ENCODE measurements at regions not wholly inside any gene's neighbourhood (a gene's known extent, or its start where the extent isn't known, plus 50 kb on each side); places are given as distances from the start of the nearest gene placed in this dataset.

GRCh38 chr11:110829873-110830272, 117.6 kb upstream of the ARHGAP20 start:
- Histone ChIP-seq H3K4me3 (ENCODE audit: low read depth, low read length) (no peak overlapping the region), H3K9me3 (ENCODE audit: control insufficient read depth, insufficient read depth, low read length) (no peaks in the 10 kb centered on the region), H3K27me3 (ENCODE audit: control insufficient read depth, insufficient read depth, low read length) (no peaks in the 10 kb centered on the region), H3K27ac (ENCODE audit: low read depth, low read length) (no peak overlapping the region)
- ChIA-PET POLR2A (no interaction called here), CTCF (no interaction called here)
- no peak for DNase-seq (ENCODE audit: low read depth, low spot score)
- no peak for TF ChIP-seq CTCF (IDR thresholded peaks at IDR 0.05; ENCODE audit: low read depth, low read length)

- Histone ChIP-seq H3K9me3 (ENCODE audit: control insufficient read depth, insufficient read depth, low read length) (no peaks in the 10 kb centered on the region), H3K27me3 (ENCODE audit: control insufficient read depth, insufficient read depth, low read length) (no peaks in the 10 kb centered on the region), H3K4me3 (ENCODE audit: low read depth, low read length) (no peak overlapping the region), H3K27ac (ENCODE audit: low read depth, low read length) (no peak overlapping the region)
- DNase-seq (ENCODE audit: low read depth, low spot score): no peak
- TF ChIP-seq CTCF (IDR thresholded peaks at IDR 0.05; ENCODE audit: low read depth, low read length): no peak
- CTCF ChIA-PET: no interaction called here
- POLR2A ChIA-PET: no interaction called here
Measured at GRCh38 chr11:110828086-110828485, 115.8 kb upstream of the ARHGAP20 start.

GRCh38 chr11:110827276-110827675, 115.0 kb upstream of the ARHGAP20 start:
- DNase-seq (ENCODE audit: low read depth, low spot score): no peak
- Histone ChIP-seq H3K27me3 (ENCODE audit: control insufficient read depth, insufficient read depth, low read length) (no peaks in the 10 kb centered on the region), H3K4me3 (ENCODE audit: low read depth, low read length) (no peak overlapping the region), H3K27ac (ENCODE audit: low read depth, low read length) (no peak overlapping the region), H3K9me3 (ENCODE audit: control insufficient read depth, insufficient read depth, low read length) (no peaks in the 10 kb centered on the region)
- CTCF ChIA-PET: no interaction called here
- POLR2A ChIA-PET: no interaction called here
- TF ChIP-seq CTCF (IDR thresholded peaks at IDR 0.05; ENCODE audit: low read depth, low read length): no peak

GRCh38 chr11:110824912-110825620, 112.8 kb upstream of the ARHGAP20 start:
- no peak for TF ChIP-seq CTCF (IDR thresholded peaks at IDR 0.05; ENCODE audit: low read depth, low read length)
- no peak for DNase-seq (ENCODE audit: low read depth, low spot score)
- ChIA-PET POLR2A (no interaction called here), CTCF (no interaction called here)
- no peaks in the 10 kb centered on the region for H3K27me3 ChIP-seq (ENCODE audit: control insufficient read depth, insufficient read depth, low read length)
- H3K9me3 ChIP-seq (ENCODE audit: control insufficient read depth, insufficient read depth, low read length): no peaks in the 10 kb centered on the region
- no peak overlapping the region for H3K27ac ChIP-seq (ENCODE audit: low read depth, low read length)
- no peak overlapping the region for H3K4me3 ChIP-seq (ENCODE audit: low read depth, low read length)

- Histone ChIP-seq H3K4me3 (ENCODE audit: low read depth, low read length) (no peak overlapping the region), H3K27ac (ENCODE audit: low read depth, low read length) (no peak overlapping the region), H3K27me3 (ENCODE audit: control insufficient read depth, insufficient read depth, low read length) (no peaks in the 10 kb centered on the region), H3K9me3 (ENCODE audit: control insufficient read depth, insufficient read depth, low read length) (no peaks in the 10 kb centered on the region)
- CTCF ChIA-PET: no interaction called here
- TF ChIP-seq CTCF (IDR thresholded peaks at IDR 0.05; ENCODE audit: low read depth, low read length): no peak
- no peak for DNase-seq (ENCODE audit: low read depth, low spot score)
- POLR2A ChIA-PET: interaction anchor here (0.7 kb wide), 1 partner anchor 63 kb away, joined by 3 read pairs; no protein-coding TSS in a partner anchor
Measured at GRCh38 chr11:110818032-110818687, 105.9 kb upstream of the ARHGAP20 start.
